Fibroblast of mammary gland (primary cell): ENCODE measurements at regions not wholly inside any gene's neighbourhood (a gene's known extent, or its start where the extent isn't known, plus 50 kb on each side); places are given as distances from the start of the nearest gene placed in this dataset.

ENCODE experiments used
- DNase-seq: peaks from one replicate; pipeline ENCODE4 v3.0.0-alpha.2; 2010; ENCODE audit warnings: low read depth
- H3K4me3 ChIP-seq: 2 replicates; pipeline ENCODE4 v1.5.1; 2011; ENCODE audit warnings: low read depth, mild to moderate bottlenecking, low read length, moderate library complexity; ENCODE audit not compliant: control insufficient read depth
- CTCF ChIP-seq: conservative IDR thresholded peaks from 2 replicates; pipeline ENCODE4 v1.5.1; 2011; ENCODE audit warnings: low read depth, low read length, inconsistent platforms; ENCODE audit not compliant: control insufficient read depth, insufficient read depth

GRCh38 chr2:67057901-67058703 lies 339.0 kb upstream of the ETAA1 start:
- TF ChIP-seq CTCF, result no peak
- no peak overlapping the region for H3K4me3 ChIP-seq
- DNase-seq, result peak; percentile 28

GRCh38 chr2:67065046-67065445 lies 332.1 kb upstream of the ETAA1 start:
- TF ChIP-seq CTCF, result no peak
- H3K4me3 ChIP-seq, result no peak overlapping the region
- DNase-seq, result peak; percentile 43

DNA sequence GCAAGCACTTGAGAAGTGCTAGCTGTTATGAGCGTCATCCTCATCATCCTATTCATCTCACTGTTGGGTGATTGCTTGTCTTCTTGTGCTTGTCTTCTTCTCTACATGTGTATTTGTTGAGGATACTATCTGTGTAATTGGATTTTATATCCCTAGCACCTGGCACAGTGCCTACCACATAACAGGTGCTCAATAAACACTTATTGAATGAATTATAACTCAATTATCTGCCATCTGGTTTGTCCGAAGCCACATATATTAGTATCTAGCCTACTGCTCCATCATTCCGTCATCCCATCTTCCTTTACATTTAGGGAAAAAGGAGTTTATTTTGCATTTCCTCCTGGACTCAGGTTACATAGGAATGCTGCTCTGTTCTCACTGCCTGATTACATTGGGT lies 330.4 kb upstream of the ETAA1 start:
- no peak for TF ChIP-seq CTCF

DNA sequence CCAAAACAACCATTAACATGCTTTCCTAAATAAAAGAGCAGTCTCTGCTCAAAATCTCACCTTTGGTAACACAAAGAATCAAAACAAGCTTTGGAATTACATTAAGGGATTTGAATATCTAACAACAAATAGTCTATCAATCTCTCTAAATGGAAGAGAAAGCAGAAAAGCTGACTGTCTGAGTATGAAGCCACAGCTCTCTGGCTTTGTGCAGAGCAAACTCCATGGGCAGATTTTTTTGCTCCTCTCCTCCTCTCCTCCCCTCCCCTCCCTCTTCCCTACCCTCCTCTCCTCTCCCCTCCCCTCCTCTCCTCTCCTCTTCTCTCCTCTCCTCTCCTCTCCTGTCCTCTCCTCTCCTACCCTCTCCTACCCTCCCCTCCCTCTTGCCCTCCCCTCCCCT lies 329.5 kb upstream of the ETAA1 start:
- no peak for DNase-seq
- TF ChIP-seq CTCF, result no peak
- no peak overlapping the region for H3K4me3 ChIP-seq

More for the DNA sequence above, 330.4 kb upstream of the ETAA1 start:
- no peak overlapping the region for H3K4me3 ChIP-seq
- DNase-seq, result no peak

GRCh38 chr2:67070826-67071225 lies 326.3 kb upstream of the ETAA1 start:
- no peak for TF ChIP-seq CTCF
- no peak for DNase-seq
- no peak overlapping the region for H3K4me3 ChIP-seq

GRCh38 chr2:67075056-67075455 lies 322.1 kb upstream of the ETAA1 start:
- DNase-seq, result no peak
- TF ChIP-seq CTCF, result no peak
- no peak overlapping the region for H3K4me3 ChIP-seq

- no peak overlapping the region for H3K4me3 ChIP-seq
- TF ChIP-seq CTCF, result no peak
- no peak for DNase-seq
Measured at GRCh38 chr2:67075530-67076238, 321.4 kb upstream of the ETAA1 start.
